HG02884 (cell line): ENCODE measurements at regions not wholly inside any gene's neighbourhood (a gene's known extent, or its start where the extent isn't known, plus 50 kb on each side); places are given as distances from the start of the nearest gene placed in this dataset.
A peak's percentile ranks its signal among the peaks of the same experiment; 100 is the strongest.
"Not testable (repeated sequence)": the region's sequence is repeated elsewhere in the genome, so short reads cannot be mapped to it uniquely, and the experiment has no call there.

Experiments used
- ATAC-seq: cut with Tn5 transposase; IDR thresholded peaks from one replicate; pipeline ENCODE4 v1.9.1; 2021; ENCODE audit warnings: mild to moderate bottlenecking, moderate library complexity; ENCODE audit not compliant: unreplicated experiment

- ATAC-seq: no peak
Observed at GRCh38 chr4:64016893-64017292, 392.4 kb downstream of the TECRL start.

- no peak for ATAC-seq
Observed at GRCh38 chr4:64014647-64015046, 394.6 kb downstream of the TECRL start.

GRCh38 chr4:64001229-64001898, 407.9 kb downstream of the TECRL start:
- peak; percentile 75 for ATAC-seq

GRCh38 chr4:64000241-64000640, 409.0 kb downstream of the TECRL start:
- ATAC-seq: no peak

- no peak for ATAC-seq
Observed at GRCh38 chr4:63986253-63986652, 423.0 kb downstream of the TECRL start.

GRCh38 chr4:63983224-63983623, 426.0 kb downstream of the TECRL start:
- ATAC-seq: no peak

- no peak for ATAC-seq
Observed at GRCh38 chr4:63965875-63966274, 443.4 kb downstream of the TECRL start.

GRCh38 chr4:63942706-63943286, 466.5 kb downstream of the TECRL start:
- not testable (repeated sequence) for ATAC-seq

GRCh38 chr4:63937961-63938360, 471.3 kb downstream of the TECRL start:
- no peak for ATAC-seq

- ATAC-seq: no peak
Observed at GRCh38 chr4:63922146-63922545, 487.1 kb downstream of the TECRL start.

- no peak for ATAC-seq
Observed at GRCh38 chr4:63921561-63921960, 487.7 kb downstream of the TECRL start.

- ATAC-seq: no peak
Observed at GRCh38 chr4:63919636-63920365, 489.4 kb downstream of the TECRL start.

GRCh38 chr4:63906660-63907183, 502.5 kb downstream of the TECRL start:
- ATAC-seq: no peak

GRCh38 chr4:63904201-63904600, 505.0 kb downstream of the TECRL start:
- no peak for ATAC-seq

GRCh38 chr4:63901304-63901703, 507.9 kb downstream of the TECRL start:
- ATAC-seq: no peak

GRCh38 chr4:63898961-63899360, 510.3 kb downstream of the TECRL start:
- no peak for ATAC-seq

GRCh38 chr4:63894161-63894560, 515.1 kb downstream of the TECRL start:
- ATAC-seq: no peak

GRCh38 chr4:63869370-63869769, 539.9 kb downstream of the TECRL start:
- ATAC-seq: no peak

- no peak for ATAC-seq
Observed at GRCh38 chr4:63851496-63851895, 557.8 kb downstream of the TECRL start.

GRCh38 chr4:63841266-63841665, 568.0 kb downstream of the TECRL start:
- ATAC-seq: no peak

GRCh38 chr4:63831590-63832155, 577.6 kb downstream of the TECRL start:
- ATAC-seq: no peak
